ENCODE measurements at regions not wholly inside any gene's neighbourhood (a gene's known extent, or its start where the extent isn't known, plus 50 kb on each side); places are given as distances from the start of the nearest gene placed in this dataset.

DNA sequence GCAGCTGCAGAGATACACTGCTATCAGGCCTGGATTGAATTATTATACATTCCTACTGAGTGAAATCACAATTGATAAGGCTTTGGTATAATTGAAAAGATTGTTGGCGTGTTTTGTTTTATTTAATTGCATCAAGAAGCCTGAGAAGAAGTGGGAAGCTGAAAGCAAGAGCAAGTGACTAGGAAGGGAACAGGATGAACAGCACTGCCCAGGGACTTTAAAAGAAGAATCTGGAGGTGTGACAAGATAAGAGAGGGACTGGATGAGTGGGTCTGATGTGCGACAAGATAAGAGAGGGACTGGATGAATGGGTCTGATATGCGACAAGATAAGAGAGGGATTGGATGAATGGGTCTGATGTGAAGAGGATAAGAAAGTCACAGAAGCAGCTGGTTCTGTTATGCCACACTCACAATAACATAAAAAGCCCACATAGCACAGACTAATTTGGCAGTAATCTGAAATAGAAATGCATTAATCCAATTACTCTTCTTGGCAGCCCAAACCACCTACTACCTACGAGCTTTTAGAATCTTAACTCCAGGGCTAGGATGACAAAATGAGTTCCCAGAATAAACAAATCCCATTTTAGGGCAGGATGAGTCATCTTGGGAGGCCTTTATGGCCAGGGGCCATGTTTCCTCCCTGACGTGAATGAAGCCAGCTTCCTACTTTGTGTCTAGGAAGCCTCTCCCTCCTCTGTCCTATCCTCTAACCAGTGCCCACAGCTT lies 129.7 kb downstream of the DUSP10 start:
- peak; percentile 91 for DNase-seq (ENCODE audit: low read depth)
- TF ChIP-seq, protein P1, sequence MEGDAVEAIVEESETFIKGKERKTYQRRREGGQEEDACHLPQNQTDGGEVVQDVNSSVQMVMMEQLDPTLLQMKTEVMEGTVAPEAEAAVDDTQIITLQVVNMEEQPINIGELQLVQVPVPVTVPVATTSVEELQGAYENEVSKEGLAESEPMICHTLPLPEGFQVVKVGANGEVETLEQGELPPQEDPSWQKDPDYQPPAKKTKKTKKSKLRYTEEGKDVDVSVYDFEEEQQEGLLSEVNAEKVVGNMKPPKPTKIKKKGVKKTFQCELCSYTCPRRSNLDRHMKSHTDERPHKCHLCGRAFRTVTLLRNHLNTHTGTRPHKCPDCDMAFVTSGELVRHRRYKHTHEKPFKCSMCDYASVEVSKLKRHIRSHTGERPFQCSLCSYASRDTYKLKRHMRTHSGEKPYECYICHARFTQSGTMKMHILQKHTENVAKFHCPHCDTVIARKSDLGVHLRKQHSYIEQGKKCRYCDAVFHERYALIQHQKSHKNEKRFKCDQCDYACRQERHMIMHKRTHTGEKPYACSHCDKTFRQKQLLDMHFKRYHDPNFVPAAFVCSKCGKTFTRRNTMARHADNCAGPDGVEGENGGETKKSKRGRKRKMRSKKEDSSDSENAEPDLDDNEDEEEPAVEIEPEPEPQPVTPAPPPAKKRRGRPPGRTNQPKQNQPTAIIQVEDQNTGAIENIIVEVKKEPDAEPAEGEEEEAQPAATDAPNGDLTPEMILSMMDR (IDR thresholded peaks at IDR 0.05; ENCODE audit: insufficient read depth, low read depth, low read length) = no peak
- H3K4me3 ChIP-seq (ENCODE audit: low read depth, low read length) = no peak overlapping the region

DNA sequence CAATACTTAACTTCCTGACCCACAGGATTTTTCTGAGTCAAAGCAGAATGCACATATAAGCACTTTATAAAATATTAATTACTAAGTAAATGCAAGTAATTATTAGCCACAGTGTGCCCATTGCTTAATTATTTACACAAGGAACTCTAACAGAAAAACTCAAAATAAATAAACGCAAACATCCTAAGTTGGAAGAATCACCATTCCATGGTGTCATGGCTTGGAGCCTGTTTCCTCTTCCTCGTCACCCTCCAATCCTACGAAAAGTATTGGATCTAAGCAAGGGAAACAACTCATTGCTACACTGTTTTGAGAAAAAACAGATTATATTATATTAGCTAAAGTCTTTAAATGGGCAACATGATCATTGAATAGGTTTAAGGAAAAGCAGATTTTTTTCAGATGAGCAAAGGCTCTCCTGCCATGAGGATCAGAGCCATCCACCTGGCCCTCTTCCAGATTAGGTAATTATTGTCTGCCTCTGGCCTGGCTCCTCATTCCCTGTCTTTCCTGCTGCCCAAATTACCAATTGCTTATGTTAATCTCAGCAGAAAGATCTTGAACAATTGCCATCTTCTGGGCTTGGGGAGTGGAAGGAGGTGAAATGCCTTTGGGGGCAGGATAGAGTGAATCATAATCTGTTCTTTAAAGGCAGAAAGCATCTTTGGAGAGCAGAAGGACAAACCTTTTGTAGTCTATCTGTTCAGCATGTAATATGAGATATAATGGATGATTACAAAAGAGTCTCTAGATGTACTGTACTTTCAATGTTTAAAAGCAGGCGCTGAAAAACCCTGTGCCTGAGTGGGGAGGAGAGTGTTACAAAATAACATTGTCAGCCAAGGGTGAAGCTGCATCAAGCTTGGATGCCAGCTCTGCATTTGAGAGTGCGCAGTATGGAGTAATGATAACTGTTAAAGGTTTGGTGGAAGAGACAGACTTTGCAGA lies 121.2 kb downstream of the DUSP10 start:
- no peak for DNase-seq (ENCODE audit: low read depth)
- TF ChIP-seq, protein P1 (IDR thresholded peaks at IDR 0.05; ENCODE audit: insufficient read depth, low read depth, low read length) = no peak
- H3K4me3 ChIP-seq (ENCODE audit: low read depth, low read length) = no peak overlapping the region

DNA sequence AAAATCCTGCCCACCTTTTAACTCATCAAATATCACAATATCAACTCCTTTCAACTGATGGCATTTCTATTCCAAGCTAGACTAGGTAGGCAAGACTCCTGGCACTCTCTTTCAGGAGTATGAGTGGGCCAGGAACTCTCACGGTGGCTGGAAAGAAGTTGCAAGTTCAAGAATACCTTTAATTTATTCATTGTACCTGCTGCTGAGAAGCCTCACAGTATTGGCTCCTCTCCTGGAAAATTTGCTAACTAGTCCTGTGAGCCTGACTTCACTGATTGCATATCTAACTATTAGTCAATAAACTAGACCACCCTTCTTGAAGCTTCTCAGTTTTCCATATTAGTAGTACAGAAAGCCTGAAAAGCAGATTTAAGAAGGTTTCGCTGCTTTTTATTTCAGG lies 120.2 kb downstream of the DUSP10 start:
- TF ChIP-seq, protein P1 (IDR thresholded peaks at IDR 0.05; ENCODE audit: insufficient read depth, low read depth, low read length) = no peak
- no peak for DNase-seq (ENCODE audit: low read depth)
- H3K4me3 ChIP-seq (ENCODE audit: low read depth, low read length) = no peak overlapping the region

DNA sequence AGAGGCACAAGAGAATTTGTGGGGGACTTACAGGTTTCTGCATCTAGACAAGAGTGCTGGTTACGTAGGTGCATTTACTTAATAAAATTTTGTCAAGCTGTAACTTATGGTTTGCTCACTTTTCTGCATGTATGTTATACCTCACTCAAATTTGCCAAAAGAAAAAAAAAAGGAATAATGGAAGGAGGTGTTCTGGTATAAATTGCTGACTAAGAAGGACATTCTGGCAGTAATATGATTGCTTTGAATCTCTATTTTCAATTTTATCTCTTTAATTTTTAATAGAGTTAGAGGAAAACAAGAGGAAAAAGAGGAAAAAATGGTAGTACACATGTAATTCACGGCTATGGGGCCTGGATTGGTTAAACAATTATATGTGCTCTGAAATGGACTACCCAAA lies 119.5 kb downstream of the DUSP10 start:
- no peak for DNase-seq (ENCODE audit: low read depth)
- TF ChIP-seq, protein P1 (IDR thresholded peaks at IDR 0.05; ENCODE audit: insufficient read depth, low read depth, low read length) = no peak
- H3K4me3 ChIP-seq (ENCODE audit: low read depth, low read length) = no peak overlapping the region

DNA sequence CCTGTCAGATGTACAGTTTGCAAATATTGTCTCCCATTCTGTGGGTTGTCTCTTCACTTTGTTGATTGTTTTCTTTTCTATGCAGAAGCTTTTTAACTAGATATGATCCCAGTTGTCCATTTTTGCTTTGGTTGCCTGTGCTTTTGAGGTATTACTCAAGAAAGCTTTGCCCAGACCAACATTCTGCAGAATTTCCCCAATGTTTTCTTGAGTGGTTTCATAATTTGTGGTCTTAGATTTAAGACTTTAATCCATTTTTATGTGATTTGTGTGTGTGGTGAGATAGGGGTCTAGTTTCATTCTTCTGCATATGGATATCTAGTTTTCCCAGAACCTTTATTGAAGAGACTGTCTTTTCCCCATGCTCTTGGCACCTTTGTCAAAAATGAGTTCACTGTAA lies 116.9 kb downstream of the DUSP10 start:
- no peak overlapping the region for H3K4me3 ChIP-seq (ENCODE audit: low read depth, low read length)
- TF ChIP-seq, protein P1 (IDR thresholded peaks at IDR 0.05; ENCODE audit: insufficient read depth, low read depth, low read length) = no peak
- DNase-seq (ENCODE audit: low read depth) = peak; percentile 86

DNA sequence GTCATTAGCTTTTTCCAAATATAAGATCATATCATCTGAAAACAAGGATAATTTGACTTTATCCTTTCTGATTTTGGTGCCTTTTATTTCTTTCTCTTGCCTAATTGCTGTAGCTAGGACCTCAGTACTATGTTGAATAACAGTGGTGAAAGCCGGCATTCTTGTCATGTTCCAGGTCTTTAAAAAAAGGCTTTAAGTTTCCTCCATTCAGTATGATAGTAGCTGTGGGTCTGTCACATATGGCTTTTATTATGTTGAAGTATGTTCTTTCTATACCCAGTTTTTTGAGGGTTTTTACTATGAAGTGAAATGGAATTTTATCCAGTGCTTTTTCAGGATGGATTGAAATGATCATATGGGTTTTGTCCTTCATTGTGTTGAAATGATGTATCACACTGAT lies 115.8 kb downstream of the DUSP10 start:
- DNase-seq (ENCODE audit: low read depth) = no peak
- TF ChIP-seq, protein P1 (IDR thresholded peaks at IDR 0.05; ENCODE audit: insufficient read depth, low read depth, low read length) = no peak
- H3K4me3 ChIP-seq (ENCODE audit: low read depth, low read length) = no peak overlapping the region
